PC-3 (cell line): ENCODE measurements at regions not wholly inside any gene's neighbourhood (a gene's known extent, or its start where the extent isn't known, plus 50 kb on each side); places are given as distances from the start of the nearest gene placed in this dataset.

ENCODE experiments used
- ATAC-seq: fragments of 200-7000 bp; cut with Tn5 transposase; 2 replicates; pipeline ENCODE4 v1.9.1; 2020; ENCODE audit warnings: mild to moderate bottlenecking, moderate library complexity
- BruUV-seq: library from RNA; stranded (reverse); fragments of 400-500 nt; replicated peaks from 2 replicates; lab custom pipeline; 2021; lab: Mats Ljungman, UMichigan
- CTCF ChIA-PET: fragments of 300-600 bp; sonication (Branson Sonifier 250); formaldehyde crosslinking; loops from one replicate; lab custom pipeline; 2022; ENCODE audit warnings: antibody characterized with exemption; lab: Charles Lee
- POLR2A ChIA-PET: fragments of 300-600 bp; sonication (Branson Sonifier 250); formaldehyde crosslinking; loops from one replicate; lab custom pipeline; 2022; ENCODE audit warnings: antibody characterized with exemption; ENCODE audit not compliant: unreplicated experiment; lab: Charles Lee
- DNase-seq: peaks from one replicate; pipeline ENCODE4 v3.0.0-alpha.2; 2015
- H2AFZ ChIP-seq: fragments of 300-600 bp; sonication (generic); 2 replicates; pipeline ENCODE4 v1.6.0; 2016; ENCODE audit warnings: antibody characterized with exemption, low read length
- H3F3A ChIP-seq: fragments of 300-600 bp; sonication (generic); one replicate; pipeline ENCODE4 v1.6.0; 2017; ENCODE audit warnings: antibody characterized with exemption, low read length, control low read depth, mild to moderate bottlenecking; ENCODE audit not compliant: unreplicated experiment
- H3K27ac ChIP-seq: fragments of 300-600 bp; sonication (generic); 2 replicates; pipeline ENCODE4 v1.5.1; 2016; ENCODE audit warnings: mild to moderate bottlenecking, low read length
- H3K27me3 ChIP-seq: fragments of 300-600 bp; sonication (generic); 2 replicates; pipeline ENCODE4 v1.6.1; 2016; ENCODE audit warnings: low read length, mixed read lengths
- H3K36me3 ChIP-seq: fragments of 300-600 bp; sonication (generic); 2 replicates; pipeline ENCODE4 v1.6.1; 2016; ENCODE audit warnings: low read depth, mixed run types, low read length, mixed read lengths
- H3K4me1 ChIP-seq: fragments of 300-600 bp; sonication (generic); 2 replicates; pipeline ENCODE4 v1.5.1; 2016; ENCODE audit warnings: low read length; ENCODE audit not compliant: insufficient read depth
- H3K4me2 ChIP-seq: fragments of 300-600 bp; sonication (generic); 2 replicates; pipeline ENCODE4 v1.6.0; 2016; ENCODE audit warnings: low read length
- H3K4me3 ChIP-seq: fragments of 300-600 bp; sonication (generic); 2 replicates; pipeline ENCODE4 v1.5.1; 2016; ENCODE audit warnings: mild to moderate bottlenecking, low read length, mixed read lengths
- H3K79me2 ChIP-seq: fragments of 300-600 bp; sonication (generic); 2 replicates; pipeline ENCODE4 v1.6.1; 2017; ENCODE audit warnings: low read length, mixed read lengths
- H3K9ac ChIP-seq: fragments of 300-600 bp; sonication (generic); 2 replicates; pipeline ENCODE4 v1.6.0; 2016; ENCODE audit warnings: mild to moderate bottlenecking, low read length
- H3K9me2 ChIP-seq: fragments of 300-600 bp; sonication (generic); replicated peaks from 2 replicates; pipeline ENCODE4 v1.6.1; 2016; ENCODE audit warnings: mixed run types, low read length, mixed read lengths
- H3K9me3 ChIP-seq: fragments of 300-600 bp; sonication (generic); 2 replicates; pipeline ENCODE4 v1.6.1; 2016; ENCODE audit warnings: low read length, mixed read lengths
- H4K20me1 ChIP-seq: fragments of 300-600 bp; sonication (generic); 2 replicates; pipeline ENCODE4 v1.6.1; 2016; ENCODE audit warnings: low read length, mixed read lengths
- EZH2 ChIP-seq: fragments of 300-600 bp; sonication (generic); IDR thresholded peaks from one replicate; pipeline ENCODE4 v1.6.1; 2017; ENCODE audit warnings: antibody characterized with exemption, mild to moderate bottlenecking, low read length; ENCODE audit not compliant: unreplicated experiment
- EZH2phosphoT487 ChIP-seq: fragments of 300-600 bp; sonication (generic); IDR thresholded peaks from 2 replicates; pipeline ENCODE4 v1.6.1; 2018; ENCODE audit warnings: mild to moderate bottlenecking, antibody characterized with exemption, low read length, borderline replicate concordance
- intact Hi-C: fragments of 100-400 bp; cut with micrococcal nuclease; formaldehyde crosslinking; loops from 2 replicates; pipeline ENCODE4 v1.9.0; 2023
- TF ChIP-seq, protein P1 (sequence below): fragments of 300-600 bp; sonication (generic); conservative IDR thresholded peaks from 2 replicates; pipeline ENCODE4 v1.5.1; 2017; ENCODE audit warnings: antibody characterized with exemption, low read depth, mild to moderate bottlenecking, low read length

DNA sequence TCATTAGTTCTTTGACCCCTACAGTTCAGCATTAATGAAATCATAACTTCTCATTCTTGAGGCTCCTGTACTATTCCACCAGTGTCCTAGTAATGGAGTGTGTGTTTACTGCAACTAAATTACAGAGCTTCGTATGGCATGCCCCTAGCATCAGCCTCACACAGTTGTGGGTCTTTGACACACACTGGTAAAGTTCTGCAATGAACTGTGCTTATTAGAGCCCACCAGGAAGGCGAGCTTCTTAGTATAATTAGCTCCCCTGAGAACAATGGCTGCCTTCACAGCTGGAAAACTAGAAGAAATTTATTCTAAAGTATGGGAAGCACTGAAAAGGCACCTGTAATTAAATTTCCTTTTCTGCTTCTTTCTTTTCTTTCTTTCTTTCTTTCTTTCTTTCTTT, 251.1 kb upstream of the RGS18 start:
- DNase-seq, result no peak
- H3K4me1 ChIP-seq, result no peaks in the 10 kb centered on the region
- TF ChIP-seq EZH2phosphoT487 (no peak), EZH2 (no peak)
- TF ChIP-seq, protein P1, sequence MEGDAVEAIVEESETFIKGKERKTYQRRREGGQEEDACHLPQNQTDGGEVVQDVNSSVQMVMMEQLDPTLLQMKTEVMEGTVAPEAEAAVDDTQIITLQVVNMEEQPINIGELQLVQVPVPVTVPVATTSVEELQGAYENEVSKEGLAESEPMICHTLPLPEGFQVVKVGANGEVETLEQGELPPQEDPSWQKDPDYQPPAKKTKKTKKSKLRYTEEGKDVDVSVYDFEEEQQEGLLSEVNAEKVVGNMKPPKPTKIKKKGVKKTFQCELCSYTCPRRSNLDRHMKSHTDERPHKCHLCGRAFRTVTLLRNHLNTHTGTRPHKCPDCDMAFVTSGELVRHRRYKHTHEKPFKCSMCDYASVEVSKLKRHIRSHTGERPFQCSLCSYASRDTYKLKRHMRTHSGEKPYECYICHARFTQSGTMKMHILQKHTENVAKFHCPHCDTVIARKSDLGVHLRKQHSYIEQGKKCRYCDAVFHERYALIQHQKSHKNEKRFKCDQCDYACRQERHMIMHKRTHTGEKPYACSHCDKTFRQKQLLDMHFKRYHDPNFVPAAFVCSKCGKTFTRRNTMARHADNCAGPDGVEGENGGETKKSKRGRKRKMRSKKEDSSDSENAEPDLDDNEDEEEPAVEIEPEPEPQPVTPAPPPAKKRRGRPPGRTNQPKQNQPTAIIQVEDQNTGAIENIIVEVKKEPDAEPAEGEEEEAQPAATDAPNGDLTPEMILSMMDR, result no peak
- no peaks in the 10 kb centered on the region for H3K9me2 ChIP-seq
- H3K9me3 ChIP-seq, result no peaks in the 10 kb centered on the region
- BruUV-seq, result no TSS peak
- no peaks in the 10 kb centered on the region for H3K36me3 ChIP-seq
- H3K79me2 ChIP-seq, result no peaks in the 10 kb centered on the region
- intact Hi-C loops, result no loop called here
- no peaks in the 10 kb centered on the region for H4K20me1 ChIP-seq
- no peak overlapping the region for H3K27ac ChIP-seq
- no peak overlapping the region for H3K4me3 ChIP-seq
- CTCF ChIA-PET, result no interaction called here
- no peak for ATAC-seq
- POLR2A ChIA-PET, result no interaction called here
- H3K27me3 ChIP-seq, result no peaks in the 10 kb centered on the region
- H3F3A ChIP-seq, result no peaks in the 10 kb centered on the region
- no peak overlapping the region for H3K9ac ChIP-seq
- no peak overlapping the region for H2AFZ ChIP-seq
- no peak overlapping the region for H3K4me2 ChIP-seq

DNA sequence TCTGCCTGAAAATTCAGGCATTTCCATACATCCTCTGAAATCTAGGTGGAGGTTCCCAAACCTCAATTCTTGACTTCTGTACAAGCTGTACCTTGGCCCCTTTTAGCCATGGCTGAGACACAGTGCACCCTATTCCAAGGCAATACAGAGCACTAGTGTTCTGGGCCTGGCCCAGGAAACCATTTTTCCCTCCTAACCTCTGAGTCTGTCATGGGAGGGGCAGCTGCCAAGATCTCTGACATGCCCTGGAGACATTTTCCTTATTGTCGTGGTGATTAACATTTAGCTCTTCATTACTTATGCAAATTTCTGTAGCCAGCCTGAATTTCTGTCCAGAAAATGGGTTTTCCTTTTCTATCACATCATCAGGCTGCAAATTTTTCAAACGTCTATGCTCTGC, 248.0 kb upstream of the RGS18 start:
- Histone ChIP-seq H3K9me3 (no peaks in the 10 kb centered on the region), H3K9me2 (no peaks in the 10 kb centered on the region), H3K4me2 (no peak overlapping the region), H3F3A (no peaks in the 10 kb centered on the region), H3K36me3 (no peaks in the 10 kb centered on the region), H3K4me1 (no peaks in the 10 kb centered on the region), H3K4me3 (no peak overlapping the region), H3K27ac (no peak overlapping the region), H3K27me3 (no peaks in the 10 kb centered on the region), H3K9ac (no peak overlapping the region), H3K79me2 (no peaks in the 10 kb centered on the region), H4K20me1 (no peaks in the 10 kb centered on the region), H2AFZ (no peak overlapping the region)
- intact Hi-C loops, result no loop called here
- no TSS peak for BruUV-seq
- no peak for ATAC-seq
- ChIA-PET CTCF (no interaction called here), POLR2A (no interaction called here)
- no peak for DNase-seq
- no peak for TF ChIP-seq EZH2phosphoT487
- TF ChIP-seq, protein P1, result no peak
- TF ChIP-seq EZH2, result no peak

DNA sequence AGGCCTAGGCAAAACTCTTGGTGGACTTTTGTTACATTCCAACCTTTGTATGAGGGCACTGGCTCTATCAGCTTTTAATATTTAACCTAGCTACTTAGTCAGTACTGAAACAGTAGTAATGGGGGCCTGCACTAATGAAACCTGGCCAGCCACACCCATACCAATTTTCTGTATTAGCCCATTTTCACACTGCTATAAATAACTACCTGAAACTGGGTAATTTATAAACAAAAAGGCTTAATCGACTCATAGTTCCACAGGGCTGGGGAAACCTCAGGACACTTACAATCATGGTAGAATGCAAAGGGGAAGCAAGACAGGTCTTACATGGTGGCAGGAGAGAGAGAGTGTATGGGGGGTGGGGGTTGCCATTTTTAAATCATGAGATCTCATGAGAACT, 245.7 kb upstream of the RGS18 start:
- no peak overlapping the region for H3K4me2 ChIP-seq
- TF ChIP-seq, protein P1, result no peak
- TF ChIP-seq EZH2 (no peak), EZH2phosphoT487 (no peak)
- H3F3A ChIP-seq, result no peaks in the 10 kb centered on the region
- no peak overlapping the region for H3K4me3 ChIP-seq
- no peaks in the 10 kb centered on the region for H3K36me3 ChIP-seq
- intact Hi-C loops, result no loop called here
- no peaks in the 10 kb centered on the region for H4K20me1 ChIP-seq
- H3K4me1 ChIP-seq, result no peaks in the 10 kb centered on the region
- CTCF ChIA-PET, result interaction anchor here (0.6 kb wide), 1 partner anchor 14 kb away, joined by 3 read pairs; no protein-coding TSS in a partner anchor
- H3K27ac ChIP-seq, result no peak overlapping the region
- H3K27me3 ChIP-seq, result no peaks in the 10 kb centered on the region
- H3K9ac ChIP-seq, result no peak overlapping the region
- ATAC-seq (no peak), DNase-seq (no peak)
- H3K9me3 ChIP-seq, result no peaks in the 10 kb centered on the region
- POLR2A ChIA-PET, result no interaction called here
- no peak overlapping the region for H2AFZ ChIP-seq
- no peaks in the 10 kb centered on the region for H3K79me2 ChIP-seq
- no peaks in the 10 kb centered on the region for H3K9me2 ChIP-seq
- no TSS peak for BruUV-seq
